ENCODE measurements at regions not wholly inside any gene's neighbourhood (a gene's known extent, or its start where the extent isn't known, plus 50 kb on each side); places are given as distances from the start of the nearest gene placed in this dataset.

DNA sequence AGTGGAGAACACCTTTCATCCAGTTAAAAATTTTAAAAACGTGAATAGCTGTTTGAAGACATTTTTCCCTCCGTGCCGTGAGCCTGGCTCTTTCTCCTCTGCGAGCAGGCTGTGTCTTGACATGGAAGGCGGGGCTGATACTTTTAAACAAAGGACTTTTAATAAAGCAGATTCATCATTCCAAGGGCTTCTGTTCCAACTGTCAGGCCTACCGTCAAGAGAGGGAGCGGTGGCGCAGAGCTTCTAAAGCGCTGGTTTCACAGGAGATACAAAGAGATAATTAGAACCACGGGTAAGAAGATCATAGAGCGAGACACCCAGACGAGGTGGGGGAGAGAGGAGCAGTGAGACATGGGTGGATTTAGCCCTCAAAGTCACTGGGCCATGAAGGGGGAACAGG is 247.4 kb upstream of the C1orf174 start:
- no peak for DNase-seq

DNA sequence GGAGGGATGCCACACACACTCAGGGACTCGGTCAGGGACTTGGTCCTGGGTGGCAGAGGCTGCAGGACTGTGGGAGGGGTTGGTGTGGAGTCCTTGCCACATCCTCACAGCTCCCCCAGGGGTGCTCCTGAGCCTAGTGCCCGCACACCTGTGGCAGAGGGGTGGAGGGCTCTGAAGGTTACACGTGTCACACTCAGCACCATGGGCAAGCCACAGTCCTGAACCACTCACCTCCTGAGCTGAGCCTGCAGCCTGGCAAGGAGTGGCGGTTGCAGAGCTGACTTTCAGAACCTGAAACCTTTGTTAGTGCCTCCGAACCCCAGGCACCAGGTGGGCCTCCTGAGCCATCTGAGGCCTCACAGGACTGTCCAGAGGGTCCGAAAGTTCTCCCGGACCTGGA is 249.2 kb upstream of the C1orf174 start:
- no peak for DNase-seq

- no peak for DNase-seq
Measured at GRCh38 chr1:4149831-4150230, 249.8 kb upstream of the C1orf174 start.

- no peak for DNase-seq
Measured at GRCh38 chr1:4150262-4150661, 250.2 kb upstream of the C1orf174 start.

GRCh38 chr1:4152266-4152665 is 252.2 kb upstream of the C1orf174 start:
- no peak for DNase-seq

GRCh38 chr1:4153571-4153970 is 253.5 kb upstream of the C1orf174 start:
- no peak for DNase-seq

DNA sequence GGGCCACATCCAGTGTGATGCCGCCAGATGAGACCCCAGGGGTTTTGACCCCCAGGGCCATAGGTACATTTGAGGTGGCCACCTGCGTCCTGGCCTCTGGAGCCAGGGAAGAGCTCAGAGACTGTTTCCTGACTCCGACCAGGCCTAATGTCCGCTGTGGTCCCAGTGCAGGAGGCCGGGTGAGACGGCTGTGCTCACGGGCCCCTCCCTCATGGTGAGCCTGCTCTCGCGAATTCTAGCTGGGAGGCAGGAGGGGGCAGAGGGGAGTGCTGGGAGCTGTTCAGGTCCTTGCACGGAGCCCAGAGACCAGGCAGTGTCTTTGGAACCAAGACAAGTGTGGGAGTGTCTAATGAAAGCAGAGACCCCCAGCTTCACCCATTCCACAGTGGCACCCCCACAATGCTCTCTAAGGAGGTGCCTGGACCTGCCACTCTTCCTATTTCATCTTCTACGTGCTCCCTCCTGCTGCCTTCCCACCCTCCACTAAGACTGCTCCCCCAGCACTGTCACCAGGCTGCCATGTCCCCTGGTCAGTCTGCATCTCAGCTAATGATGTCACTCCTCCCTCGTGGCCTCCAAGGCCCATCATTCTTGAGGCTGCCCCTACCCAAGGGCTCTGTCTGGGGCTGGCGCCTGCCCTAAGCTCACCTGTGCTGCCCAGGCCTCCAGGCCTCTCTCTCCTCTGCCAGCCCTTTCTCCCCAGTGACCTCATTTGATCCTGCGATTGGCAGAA is 256.3 kb upstream of the C1orf174 start:
- no peak for DNase-seq

DNA sequence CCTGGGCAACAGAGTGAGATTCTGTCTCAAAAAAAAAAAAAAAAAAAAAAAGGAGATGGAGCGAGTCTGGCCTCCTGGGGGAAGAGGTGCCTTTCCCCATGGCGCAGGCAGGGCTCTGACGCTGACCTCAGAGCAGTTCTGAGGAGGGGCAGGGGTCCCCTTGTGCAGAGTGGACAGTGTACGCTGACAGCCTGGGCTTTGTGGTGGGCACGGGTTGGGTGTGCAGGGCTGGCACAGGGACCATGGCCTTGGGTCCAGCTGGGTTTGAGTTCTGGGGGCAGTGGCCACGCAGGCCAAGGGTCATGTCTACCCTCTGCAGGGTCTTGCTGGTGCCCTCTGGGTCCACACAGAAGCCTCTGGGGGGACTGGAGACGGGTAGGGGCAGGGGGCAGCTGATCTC is 260.1 kb upstream of the C1orf174 start:
- DNase-seq, result no peak

GRCh38 chr1:4161366-4162006 is 261.4 kb upstream of the C1orf174 start:
- no peak for DNase-seq

DNA sequence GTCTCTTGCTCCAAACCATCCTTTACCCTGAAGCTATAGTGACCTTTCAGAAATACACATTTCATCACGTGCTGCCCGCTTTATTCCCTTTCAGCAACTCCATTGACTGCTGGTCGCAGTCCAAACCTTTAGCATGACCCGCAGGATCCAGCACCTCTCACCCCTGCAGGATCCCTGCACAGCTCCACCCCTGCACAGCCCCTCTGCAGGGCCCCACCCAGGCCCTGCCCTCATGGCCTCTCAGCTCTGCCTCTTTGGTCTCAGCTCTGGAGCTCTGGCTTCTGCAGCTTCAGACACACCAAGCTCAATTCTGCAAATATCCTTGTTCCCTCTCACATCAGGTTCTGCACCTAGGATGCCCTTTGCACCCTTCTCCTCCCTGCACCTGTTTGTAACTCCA is 264.9 kb upstream of the C1orf174 start:
- no peak for DNase-seq

DNA sequence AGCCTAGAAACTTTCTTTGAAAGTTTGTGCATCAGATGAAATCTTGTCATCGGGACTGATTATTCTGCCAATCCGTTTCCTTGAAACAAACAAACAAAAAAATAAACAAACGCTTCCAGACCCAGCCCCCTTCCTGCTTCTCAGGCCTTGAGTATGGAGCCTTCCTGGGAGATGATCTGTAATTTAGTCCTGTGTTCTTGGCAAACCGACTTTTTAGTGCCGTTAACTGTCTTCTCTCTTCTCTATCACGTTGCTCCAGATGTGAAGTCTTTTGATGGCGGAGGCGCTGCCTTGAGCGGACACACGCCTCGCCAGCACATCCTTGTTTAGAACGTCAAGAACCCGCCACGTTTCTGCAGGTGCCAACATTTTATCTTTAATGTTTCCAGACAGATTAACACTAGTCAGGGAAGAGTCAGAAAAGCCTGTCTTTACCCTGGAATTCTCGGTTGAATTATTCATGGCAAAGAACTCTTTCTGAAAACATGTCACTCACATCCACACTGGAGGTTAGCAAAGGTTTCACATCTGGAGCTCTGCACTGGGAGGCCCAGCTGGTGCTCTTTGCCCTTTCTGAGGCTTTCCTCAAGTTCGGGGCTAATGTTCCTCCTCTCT is 265.7 kb upstream of the C1orf174 start:
- DNase-seq, result no peak

DNA sequence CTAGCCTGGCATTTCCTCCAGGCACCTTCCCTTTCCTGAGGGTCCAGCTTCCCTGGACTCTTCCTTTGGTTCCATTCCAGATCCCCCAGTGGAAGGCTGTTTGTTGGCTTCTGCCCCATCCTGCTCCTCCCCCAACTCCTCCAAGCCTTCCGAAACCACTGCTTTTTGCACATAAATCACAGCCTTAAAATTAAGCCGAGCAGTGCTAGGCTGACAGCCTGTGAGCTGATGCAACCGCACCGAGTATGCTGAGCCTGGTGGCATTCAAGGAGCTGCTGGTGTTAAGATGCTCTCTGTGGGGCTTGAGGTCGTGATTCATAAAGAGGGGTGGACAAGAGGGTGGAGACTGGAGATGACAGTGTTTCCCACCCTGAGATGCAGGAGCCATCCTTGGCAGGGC is 266.6 kb upstream of the C1orf174 start:
- DNase-seq, result no peak

DNA sequence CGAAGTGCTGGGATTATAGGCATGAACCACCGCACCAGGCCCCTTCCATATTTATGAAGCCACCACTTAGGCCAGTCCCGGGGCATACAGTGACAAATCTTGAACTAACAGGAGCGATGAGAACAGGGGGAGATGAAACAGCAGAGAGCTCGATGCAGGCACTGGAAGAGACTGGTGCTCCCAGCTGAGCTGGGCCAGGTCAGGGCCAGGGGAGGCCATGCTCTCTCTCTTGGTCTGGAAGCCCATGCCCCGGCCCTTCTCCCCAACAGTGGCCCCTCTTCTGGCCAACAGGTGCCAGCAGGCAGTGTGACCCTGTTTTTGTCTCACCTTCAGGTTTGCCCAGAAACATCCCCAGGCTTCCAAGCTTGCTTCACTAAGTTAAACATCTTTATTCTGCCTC is 269.9 kb upstream of the C1orf174 start:
- no peak for DNase-seq

GRCh38 chr1:4170548-4171340 is 270.7 kb upstream of the C1orf174 start:
- DNase-seq, result no peak

DNA sequence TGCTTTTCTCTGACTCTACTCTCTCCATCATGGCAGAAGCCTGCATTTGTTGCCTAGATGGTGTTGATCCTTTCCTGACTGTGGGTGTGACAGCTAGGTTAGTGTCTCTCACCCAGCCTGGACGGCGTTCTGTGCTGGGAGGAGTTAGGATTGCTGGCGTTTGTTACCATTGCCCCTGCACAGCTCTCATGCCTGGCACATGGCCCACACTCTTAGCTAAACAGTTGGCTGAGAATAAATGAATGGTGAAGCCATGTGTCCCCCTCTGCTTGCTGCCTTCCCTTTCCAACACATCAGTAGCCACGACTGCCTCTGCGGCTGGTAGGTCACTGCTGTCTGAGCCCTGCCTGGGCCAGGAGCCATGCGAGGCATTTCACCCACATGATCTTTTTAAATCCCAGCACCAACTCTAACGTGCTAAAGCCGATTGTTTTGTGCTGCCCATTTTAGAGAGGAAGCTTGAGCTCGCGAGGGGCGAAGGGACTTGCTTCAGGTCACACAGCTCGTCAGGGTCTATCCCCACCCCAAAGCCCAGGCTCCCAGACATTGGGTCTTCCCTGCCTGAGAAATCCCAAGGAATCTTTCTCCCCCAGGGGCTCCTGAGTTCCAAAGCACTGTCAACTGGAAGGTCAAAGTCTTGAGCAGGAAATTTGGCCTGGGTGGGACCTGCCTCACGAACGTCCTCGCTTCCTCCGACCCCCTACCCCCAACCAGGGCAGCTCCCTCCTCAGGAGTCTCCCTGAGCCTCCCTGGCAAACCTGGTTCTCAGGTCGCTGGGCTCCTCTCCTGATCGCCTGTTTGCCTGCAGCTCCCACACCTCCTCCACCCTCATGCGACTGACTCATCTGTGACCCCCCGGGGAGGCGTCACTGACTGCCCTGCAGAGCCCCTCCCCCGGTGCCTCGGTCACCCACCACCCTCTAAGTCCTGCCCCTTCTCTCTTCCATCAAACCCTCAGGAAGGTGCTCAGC is 271.7 kb upstream of the C1orf174 start:
- no peak for DNase-seq

- DNase-seq, result no peak
Measured at GRCh38 chr1:4172644-4173599, 272.9 kb upstream of the C1orf174 start.

GRCh38 chr1:4173731-4174130 is 273.7 kb upstream of the C1orf174 start:
- no peak for DNase-seq

DNA sequence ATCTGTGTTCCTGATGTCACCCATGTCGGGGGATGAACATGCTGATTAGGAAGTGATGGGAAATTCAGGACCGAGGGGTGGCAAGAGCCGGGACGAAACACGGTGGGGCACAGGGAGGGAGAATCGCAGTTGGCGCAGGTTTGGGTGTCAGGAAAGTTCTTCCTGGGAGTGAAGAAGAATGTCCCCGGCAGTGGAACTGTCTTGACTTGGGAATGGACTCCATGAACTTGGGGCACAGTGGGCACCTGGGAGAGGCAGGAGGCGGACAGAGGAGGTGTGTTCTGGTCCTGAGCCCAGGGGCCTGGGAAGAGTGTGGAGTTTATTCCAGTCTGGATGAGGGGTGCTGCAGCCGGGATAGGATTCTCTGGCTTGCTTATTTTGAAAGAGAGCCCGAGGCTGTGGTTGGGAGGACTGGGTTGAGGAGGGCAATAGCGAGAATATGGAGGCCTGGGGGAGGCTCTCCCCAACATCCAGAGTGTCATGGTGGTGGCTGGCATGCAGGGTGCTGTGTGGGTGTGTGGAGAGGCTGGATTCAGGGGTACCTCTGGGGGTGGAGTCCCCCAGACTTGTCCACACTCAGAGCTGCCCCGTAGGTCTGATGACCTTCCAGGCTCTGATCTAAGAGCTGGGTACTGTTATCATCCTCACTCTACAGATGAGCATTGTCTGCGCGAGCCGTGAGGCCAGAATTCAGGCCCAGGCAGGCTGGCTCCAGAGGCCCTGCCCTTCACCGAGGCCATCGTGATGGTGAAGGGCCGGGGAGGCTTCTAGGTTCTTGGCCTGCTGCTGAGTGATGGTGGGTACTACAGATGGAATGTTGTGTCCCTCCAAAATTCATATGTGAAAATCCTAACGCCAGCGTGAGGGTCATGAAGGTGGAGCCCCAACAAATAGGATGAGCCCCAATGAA is 274.5 kb upstream of the C1orf174 start:
- no peak for DNase-seq

DNA sequence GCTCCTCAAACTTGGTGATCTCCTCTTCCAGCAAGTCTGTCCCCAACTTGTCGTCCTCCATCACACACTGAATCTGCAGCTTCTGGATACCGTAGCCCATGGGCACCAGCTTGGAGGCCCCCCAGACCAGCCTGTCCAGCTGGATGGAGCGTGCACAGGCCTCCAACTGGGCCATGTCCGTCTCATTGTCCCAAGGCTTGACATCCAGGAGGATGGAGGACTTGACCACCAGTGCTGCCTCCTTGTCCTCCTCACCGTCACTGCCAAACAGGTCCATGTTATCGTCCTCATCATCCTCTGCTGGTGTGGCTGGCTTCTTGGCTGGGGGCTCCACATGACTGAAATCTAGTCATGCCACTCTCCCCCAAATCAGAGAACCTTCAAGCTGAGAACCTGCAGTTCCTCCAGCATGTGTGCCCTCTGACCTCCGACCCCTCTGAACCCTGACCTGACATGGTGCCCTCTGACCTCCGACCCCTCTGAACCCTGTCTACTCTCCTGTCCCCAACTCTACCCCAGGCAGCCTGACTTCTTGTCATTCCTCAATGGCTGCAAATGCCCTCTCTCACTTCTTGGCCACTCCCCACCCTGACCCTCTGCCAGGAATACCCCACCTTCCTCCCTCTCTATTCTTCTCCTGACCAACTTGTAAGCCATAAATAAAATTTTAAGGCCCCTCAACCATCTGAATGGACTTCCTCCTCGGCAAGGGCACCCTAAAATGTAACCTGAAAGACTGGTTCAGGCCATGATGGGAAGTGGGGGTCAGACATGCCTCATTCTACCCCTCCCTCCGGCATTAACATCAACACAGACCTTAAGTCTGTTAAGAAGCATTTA is 275.7 kb upstream of the C1orf174 start:
- no peak for DNase-seq

All from stimulated activated CD4-positive, alpha-beta T cell treated with anti-CD3 and anti-CD28 coated beads, Interleukin-12 subunit alpha, Interleukin-12 subunit beta, amount 100 ng/mL, for 4 hours (primary cell).